ENCODE measurements at regions not wholly inside any gene's neighbourhood (a gene's known extent, or its start where the extent isn't known, plus 50 kb on each side); places are given as distances from the start of the nearest gene placed in this dataset.

DNA sequence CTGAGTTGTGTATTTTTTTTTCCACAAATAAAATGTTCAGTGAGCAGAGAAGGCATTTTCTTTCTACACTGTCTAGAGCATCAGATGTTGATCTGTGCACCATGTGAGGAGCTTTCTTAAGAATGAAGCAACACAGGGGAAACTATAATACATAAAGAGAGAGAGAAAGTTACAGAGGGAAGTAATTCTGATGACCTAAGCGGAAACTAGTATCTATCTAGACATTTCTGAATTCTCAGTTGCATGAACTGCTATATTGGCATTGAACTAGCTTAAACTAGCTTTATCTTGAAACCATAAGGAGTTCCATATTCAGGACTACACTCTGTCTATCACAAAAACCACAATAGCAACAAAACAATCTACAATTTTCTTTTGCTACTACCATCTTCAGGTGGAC, 822.4 kb downstream of the VGLL3 start:
- TF ChIP-seq CTCF (IDR thresholded peaks at IDR 0.05) = no peak
- TF ChIP-seq EZH2 (IDR thresholded peaks at IDR 0.05) = no peak
- no peak for TF ChIP-seq EZH2phosphoT487 (IDR thresholded peaks at IDR 0.05)
